HCT116 (cell line): ENCODE measurements at regions not wholly inside any gene's neighbourhood (a gene's known extent, or its start where the extent isn't known, plus 50 kb on each side); places are given as distances from the start of the nearest gene placed in this dataset.

ENCODE experiments used
- ATAC-seq: fragments of 200-7000 bp; cut with Tn5 transposase; 2 replicates; pipeline ENCODE4 v1.9.1; 2020; ENCODE audit warnings: mild to moderate bottlenecking, moderate library complexity
- BruUV-seq: library from RNA; stranded (reverse); fragments of 400-500 nt; replicated peaks from 2 replicates; lab custom pipeline; 2021; lab: Mats Ljungman, UMichigan
- CTCF ChIA-PET: fragments of 300-600 bp; sonication (Branson Sonifier 250); formaldehyde crosslinking; loops from one replicate; lab custom pipeline; 2021; ENCODE audit warnings: antibody characterized with exemption; lab: Charles Lee
- POLR2A ChIA-PET: fragments of 300-600, 350-600 bp; sonication (Branson Sonifier 250); formaldehyde crosslinking; loops from one replicate; lab custom pipeline; 2021; ENCODE audit warnings: antibody characterized with exemption; lab: Charles Lee
- RAD21 ChIA-PET, 2 experiments: fragments of 300-600 bp; sonication (Branson Sonifier 250); formaldehyde crosslinking; loops; one replicate each; lab custom pipeline; 2023; ENCODE audit warnings: low total read pairs in 2 of 2; ENCODE audit not compliant: uncharacterized antibody in 2 of 2, unreplicated experiment in 2 of 2, low non-redundant PET in 1 of 2; lab: Charles Lee
- DNase-seq: peaks from one replicate; pipeline ENCODE4 v3.0.0-alpha.2; 2010; ENCODE audit warnings: low read depth, low spot score
- H2AFZ ChIP-seq: fragments of 200-600 bp; shearing (Covaris generic), sonication (generic); 2 replicates; pipeline ENCODE4 v1.6.1; 2017; ENCODE audit warnings: low read depth, mixed run types, mixed read lengths, antibody characterized with exemption, low read length; ENCODE audit not compliant: poor library complexity, severe bottlenecking
- H3K27ac ChIP-seq: 2 replicates; pipeline ENCODE4 v1.5.1; 2012; ENCODE audit warnings: low read depth, low read length
- H3K27me3 ChIP-seq: fragments of 200-600 bp; sonication (generic); 2 replicates; pipeline ENCODE4 v1.6.1; 2016; ENCODE audit warnings: mixed run types, low read length, mixed read lengths; ENCODE audit not compliant: insufficient read depth
- H3K36me3 ChIP-seq, 2 experiments: fragments of 200-500 bp in 1 of 2; fragments of 200-600 bp in 1 of 2; sonication (Bioruptor generic) in 1 of 2; sonication (generic) in 1 of 2; 2 replicates each; pipeline versions ENCODE4 v1.5.1 to v1.6.1; 2014 to 2016; ENCODE audit warnings: low read length in 2 of 2, inconsistent platforms in 1 of 2, mixed read lengths in 1 of 2, mixed run types in 1 of 2; ENCODE audit not compliant: insufficient read depth in 2 of 2, control insufficient read depth in 1 of 2
- H3K4me1 ChIP-seq, 2 experiments: fragments of 200-600 bp in 1 of 2; sonication (generic) in 1 of 2; 2 replicates each; pipeline versions ENCODE4 v1.5.1 to v1.6.1; 2012 to 2017; ENCODE audit warnings: low read length in 2 of 2, inconsistent platforms in 1 of 2, mild to moderate bottlenecking in 1 of 2, mixed read lengths in 1 of 2, mixed run types in 1 of 2, moderate library complexity in 1 of 2; ENCODE audit not compliant: insufficient read depth in 2 of 2, control insufficient read depth in 1 of 2
- H3K4me2 ChIP-seq: fragments of 200-600 bp; sonication (generic); 2 replicates; pipeline ENCODE4 v1.6.1; 2017; ENCODE audit warnings: mixed run types, low read length, mixed read lengths
- H3K4me3 ChIP-seq, 2 experiments: fragments of 200-600 bp in 1 of 2; sonication (generic) in 1 of 2; replicated peaks in 1 of 2; 2 replicates each; pipeline ENCODE4 v1.5.1; 2011 to 2016; ENCODE audit warnings: low read length in 2 of 2, control low read depth in 1 of 2, low read depth in 1 of 2, mild to moderate bottlenecking in 1 of 2, mixed read lengths in 1 of 2, mixed run types in 1 of 2
- H3K79me2 ChIP-seq: fragments of 200-600 bp; sonication (generic); 2 replicates; pipeline ENCODE4 v1.6.1; 2017; ENCODE audit warnings: mild to moderate bottlenecking, mixed run types, low read length, moderate library complexity, mixed read lengths; ENCODE audit not compliant: insufficient read depth
- H3K9ac ChIP-seq: fragments of 200-600 bp; sonication (generic); 2 replicates; pipeline ENCODE4 v1.6.1; 2016; ENCODE audit warnings: low read length, mixed read lengths
- H3K9me2 ChIP-seq: fragments of 200-600 bp; sonication (generic), shearing (Covaris generic); 2 replicates; pipeline ENCODE4 v1.6.1; 2017; ENCODE audit warnings: mixed run types, mild to moderate bottlenecking, moderate library complexity; ENCODE audit not compliant: insufficient read depth
- H3K9me3 ChIP-seq, 2 experiments: fragments of 200-500 bp in 1 of 2; fragments of 200-600 bp in 1 of 2; sonication (Bioruptor generic) in 1 of 2; sonication (generic) in 1 of 2; 2 replicates each; pipeline ENCODE4 v1.6.1; 2014 to 2017; ENCODE audit warnings: low read length in 2 of 2, mixed read lengths in 2 of 2, inconsistent platforms in 1 of 2, low read depth in 1 of 2, mild to moderate bottlenecking in 1 of 2, mixed run types in 1 of 2, moderate library complexity in 1 of 2; ENCODE audit not compliant: control insufficient read depth in 1 of 2, insufficient read depth in 1 of 2
- H4K20me1 ChIP-seq: fragments of 200-600 bp; sonication (generic), shearing (Covaris generic); 2 replicates; pipeline ENCODE4 v1.6.1; 2017; ENCODE audit warnings: mixed run types, mild to moderate bottlenecking, moderate library complexity; ENCODE audit not compliant: insufficient read depth
- ATF3 ChIP-seq: IDR thresholded peaks from 2 replicates; pipeline ENCODE4 v1.6.1; 2012
- CBX3 ChIP-seq: IDR thresholded peaks from 2 replicates; pipeline ENCODE4 v1.6.1; 2012; ENCODE audit warnings: low read depth
- ELF1 ChIP-seq: IDR thresholded peaks from 2 replicates; pipeline ENCODE4 v1.6.1; 2012; ENCODE audit warnings: low read depth, borderline replicate concordance
- EZH2 ChIP-seq: fragments of 200-600 bp; sonication (generic); IDR thresholded peaks from 2 replicates; pipeline ENCODE4 v1.6.1; 2017; ENCODE audit warnings: antibody characterized with exemption, mixed run types
- EZH2phosphoT487 ChIP-seq: fragments of 200-600 bp; IDR thresholded peaks from 2 replicates; pipeline ENCODE4 v1.6.1; 2018; ENCODE audit warnings: antibody characterized with exemption, borderline replicate concordance
- FOSL1 ChIP-seq: IDR thresholded peaks from 2 replicates; pipeline ENCODE4 v1.6.1; 2012; ENCODE audit warnings: low read depth
- MAX ChIP-seq: IDR thresholded peaks from 2 replicates; pipeline ENCODE4 v1.6.1; 2012
- RAD21 ChIP-seq: IDR thresholded peaks from 2 replicates; pipeline ENCODE4 v1.6.1; 2012; ENCODE audit warnings: low read depth, mild to moderate bottlenecking
- SP1 ChIP-seq: IDR thresholded peaks from 2 replicates; pipeline ENCODE4 v1.6.1; 2012; ENCODE audit warnings: low read depth
- YY1 ChIP-seq: IDR thresholded peaks from 2 replicates; pipeline ENCODE4 v1.6.1; 2011; ENCODE audit warnings: low read length, low read depth, moderate library complexity, mild to moderate bottlenecking; ENCODE audit not compliant: insufficient replicate concordance; ENCODE audit errors: extremely low read depth
- ZBTB33 ChIP-seq: IDR thresholded peaks from 2 replicates; pipeline ENCODE4 v1.6.1; 2011; ENCODE audit warnings: mild to moderate bottlenecking, low read length, moderate library complexity; ENCODE audit not compliant: insufficient replicate concordance; ENCODE audit errors: extremely low read depth
- intact Hi-C: fragments of 100-400 bp; cut with micrococcal nuclease; formaldehyde crosslinking; loops from 2 replicates; pipeline ENCODE4 v1.10.0; 2022

- CTCF ChIA-PET: no interaction called here
- DNase-seq: no peak
- TF ChIP-seq SP1 (no peak), ZBTB33 (no peak), MAX (no peak), ELF1 (no peak), CBX3 (no peak), EZH2 (no peak), RAD21 (no peak), FOSL1 (no peak), YY1 (no peak), EZH2phosphoT487 (no peak), ATF3 (no peak)
- TF ChIP-seq, all 23 proteins: peak for 0
- Histone ChIP-seq H2AFZ (no peak overlapping the region), H3K27ac (no peak overlapping the region), H3K9ac (no peak overlapping the region), H3K9me2 (no peaks in the 10 kb centered on the region), H3K4me3 (no peak overlapping the region), H3K27me3 (no peaks in the 10 kb centered on the region), H3K79me2 (no peaks in the 10 kb centered on the region), H3K4me1 (peaks cover 22 to 36% of the 10 kb centered on the region in 2 experiments), H3K36me3 (no peaks in the 10 kb centered on the region), H4K20me1 (no peaks in the 10 kb centered on the region), H3K9me3 (no peaks in the 10 kb centered on the region), H3K4me2 (no peak overlapping the region)
- intact Hi-C loops: no loop called here
- no peak for ATAC-seq
- ChIA-PET POLR2A (interaction anchor here (1.3 kb wide), 1 partner anchor 9 kb away, joined by 4 read pairs; no protein-coding TSS in a partner anchor), RAD21 (no interaction called here)
- BruUV-seq: no TSS peak
Observed at GRCh38 chr6:28768187-28768913, 155.4 kb downstream of the TRIM27 start.
